IMR-90 (cell line): ENCODE measurements at regions not wholly inside any gene's neighbourhood (a gene's known extent, or its start where the extent isn't known, plus 50 kb on each side); places are given as distances from the start of the nearest gene placed in this dataset.

Experiments used
- MAFK ChIP-seq: IDR thresholded peaks from 2 replicates; pipeline ENCODE4 v1.6.1; 2012; ENCODE audit warnings: low read depth, low read length, improper control_type of control experiment
- POLR2A ChIP-seq: IDR thresholded peaks from 2 replicates; pipeline ENCODE4 v1.6.1; 2012; ENCODE audit warnings: mild to moderate bottlenecking, low read depth, low read length
- SMC3 ChIP-seq: fragments of 150-350 bp; IDR thresholded peaks from 2 replicates; pipeline ENCODE4 v1.6.1; 2016; ENCODE audit warnings: low read depth, mild to moderate bottlenecking, antibody characterized with exemption, low read length, moderate library complexity

- no peak for TF ChIP-seq MAFK
- no peak for TF ChIP-seq SMC3
- TF ChIP-seq POLR2A = no peak
Observed at GRCh38 chr4:29581457-29581856, 1138.7 kb upstream of the PCDH7 start.
